GM12878 (cell line): ENCODE measurements at regions not wholly inside any gene's neighbourhood (a gene's known extent, or its start where the extent isn't known, plus 50 kb on each side); places are given as distances from the start of the nearest gene placed in this dataset.

ENCODE experiments used
- ATAC-seq: fragments of 200-7000 bp; cut with Tn5 transposase; 3 replicates; pipeline ENCODE4 v1.9.1; 2020; ENCODE audit warnings: mild to moderate bottlenecking, moderate library complexity
- BruUV-seq: library from RNA; stranded (reverse); fragments of 400-500 nt; replicated peaks from 2 replicates; lab custom pipeline; 2021; lab: Mats Ljungman, UMichigan
- CTCF ChIA-PET: fragments of 300-600 bp; sonication (Branson Sonifier 250); formaldehyde crosslinking; extraction: SDS; loops from one replicate; lab custom pipeline; 2021; ENCODE audit warnings: inconsistent platforms; lab: Yijun Ruan, JAX
- POLR2A ChIA-PET: fragments of 350-600 bp; formaldehyde crosslinking; extraction: SDS; loops from one replicate; lab custom pipeline; 2021; ENCODE audit warnings: inconsistent platforms; lab: Charles Lee
- RAD21 ChIA-PET: fragments of 300-600 bp; sonication (Branson Sonifier 250); formaldehyde crosslinking; loops from one replicate; lab custom pipeline; 2023; ENCODE audit warnings: antibody characterized with exemption; ENCODE audit not compliant: unreplicated experiment; lab: Charles Lee
- SMC1A ChIA-PET: fragments of 300-600 bp; sonication (Branson Sonifier 250); formaldehyde crosslinking; loops from one replicate; lab custom pipeline; 2023; ENCODE audit not compliant: unreplicated experiment, uncharacterized antibody; lab: Charles Lee
- DNase-seq: peaks from one replicate; pipeline ENCODE4 v3.0.0-alpha.2; 2011; ENCODE audit warnings: low read depth, low spot score
- FAIRE-seq: peaks from 3 replicates; lab custom pipeline; 2011; peaks lifted over from hg19 to GRCh38; lab: Jason Lieb, UNC
- H2AFZ ChIP-seq: 2 replicates; pipeline ENCODE4 v1.6.0; 2011; ENCODE audit warnings: low read depth, low read length, control low read depth; ENCODE audit not compliant: control insufficient read depth
- H3K27ac ChIP-seq: 2 replicates; pipeline ENCODE4 v1.5.1; 2011; ENCODE audit warnings: control low read depth; ENCODE audit not compliant: control insufficient read depth, insufficient read depth
- H3K27me3 ChIP-seq, 2 experiments: replicated peaks in 1 of 2; 2 replicates each; pipeline versions ENCODE4 v1.6.0 to v1.6.1; 2011; ENCODE audit warnings: low read length in 1 of 2; ENCODE audit not compliant: control insufficient read depth in 2 of 2, insufficient read depth in 2 of 2
- H3K36me3 ChIP-seq, 2 experiments: 2 replicates each; pipeline ENCODE4 v1.5.1; 2011; ENCODE audit warnings: low read length in 1 of 2; ENCODE audit not compliant: control insufficient read depth in 2 of 2, insufficient read depth in 2 of 2
- H3K4me1 ChIP-seq: 2 replicates; pipeline ENCODE4 v1.6.1; 2011; ENCODE audit warnings: mild to moderate bottlenecking, low read length, moderate library complexity, mixed read lengths; ENCODE audit not compliant: control insufficient read depth, insufficient read depth
- H3K4me2 ChIP-seq: 2 replicates; pipeline ENCODE4 v1.6.0; 2011; ENCODE audit warnings: control low read depth; ENCODE audit not compliant: control insufficient read depth, insufficient read depth
- H3K4me3 ChIP-seq: fragments of 200-600 bp; sonication (generic); 2 replicates; pipeline ENCODE4 v1.5.1; 2016
- H3K79me2 ChIP-seq: 2 replicates; pipeline ENCODE4 v1.6.0; 2011; ENCODE audit warnings: low read length; ENCODE audit not compliant: control insufficient read depth, insufficient read depth
- H3K9ac ChIP-seq: 2 replicates; pipeline ENCODE4 v1.8.0; 2011; ENCODE audit warnings: low read length, control low read depth, mixed read lengths; ENCODE audit not compliant: control insufficient read depth, insufficient read depth
- H3K9me3 ChIP-seq: replicated peaks from 3 replicates; pipeline ENCODE4 v1.5.1; 2011; ENCODE audit warnings: mild to moderate bottlenecking, low read length; ENCODE audit not compliant: control insufficient read depth, insufficient read depth
- H4K20me1 ChIP-seq: 2 replicates; pipeline ENCODE4 v1.6.0; 2011; ENCODE audit not compliant: control insufficient read depth, insufficient read depth
- CREB1 ChIP-seq: IDR thresholded peaks from 2 replicates; pipeline ENCODE4 v1.6.1; 2012; ENCODE audit warnings: low read depth, mild to moderate bottlenecking, inconsistent platforms
- CREM ChIP-seq: IDR thresholded peaks from 2 replicates; pipeline ENCODE4 v1.6.1; 2014; ENCODE audit warnings: antibody characterized with exemption, low read depth
- MTA3 ChIP-seq: IDR thresholded peaks from 2 replicates; pipeline ENCODE4 v1.6.1; 2012; ENCODE audit warnings: low read length, inconsistent platforms, borderline replicate concordance
- NR2C2 ChIP-seq: IDR thresholded peaks from 2 replicates; pipeline ENCODE4 v1.6.1; 2011; ENCODE audit warnings: borderline replicate concordance, low read depth; ENCODE audit not compliant: control insufficient read depth, insufficient read length
- POLR2AphosphoS5 ChIP-seq: IDR thresholded peaks from 2 replicates; pipeline ENCODE4 v1.6.1; 2011; ENCODE audit warnings: mild to moderate bottlenecking, low read length, inconsistent platforms
- TBL1XR1 ChIP-seq: IDR thresholded peaks from 2 replicates; pipeline ENCODE4 v1.6.1; 2012; ENCODE audit warnings: low read depth, low read length, improper control_type of control experiment
- YY1 ChIP-seq: IDR thresholded peaks from 2 replicates; pipeline ENCODE4 v1.6.1; 2011; ENCODE audit warnings: low read depth, mild to moderate bottlenecking, low read length
- ZNF24 ChIP-seq: fragments of 450-650 bp; IDR thresholded peaks from 2 replicates; pipeline ENCODE4 v1.6.1; 2017; ENCODE audit warnings: antibody characterized with exemption, mild to moderate bottlenecking
- ZNF622 ChIP-seq: fragments of 450-650 bp; IDR thresholded peaks from 2 replicates; pipeline ENCODE4 v1.6.1; 2017; ENCODE audit warnings: mild to moderate bottlenecking, inconsistent platforms
- WGBS: methylation state at CpG from one replicate; pipeline ENCODE4 v1.1.6; 2016; ENCODE audit warnings: low lambda C conversion rate; ENCODE audit not compliant: insufficient replicate concordance, insufficient coverage; ENCODE audit errors: missing lambda C conversion rate; 5-methylcytosine and 5-hydroxymethylcytosine counted together
- in situ Hi-C: fragments of 300-500 bp; cut with MboI; formaldehyde crosslinking; loops from 9 replicates; pipeline ENCODE4 v1.14.3; 2018; ENCODE audit warnings: mixed read lengths
- intact Hi-C: fragments of 100-400 bp; cut with micrococcal nuclease; formaldehyde crosslinking; loops from one replicate; pipeline ENCODE4 v1.14.2; 2022; ENCODE audit not compliant: unreplicated experiment
- TF ChIP-seq, protein P1 (sequence below), 3 experiments: IDR thresholded peaks in 2 of 3; conservative IDR thresholded peaks in 1 of 3; 2 replicates each; pipeline ENCODE4 v1.5.1; 2011; ENCODE audit warnings: low read depth in 3 of 3, low read length in 3 of 3, mild to moderate bottlenecking in 3 of 3, control low read depth in 2 of 3, moderate library complexity in 2 of 3, inconsistent platforms in 1 of 3, mixed read lengths in 1 of 3; ENCODE audit not compliant: control insufficient read depth in 2 of 3, insufficient read depth in 1 of 3; ENCODE audit errors: extremely low read depth in 1 of 3
- TF ChIP-seq, protein P2 (sequence below): fragments of 450-650 bp; IDR thresholded peaks from 2 replicates; pipeline ENCODE4 v1.6.1; 2017; ENCODE audit warnings: mild to moderate bottlenecking, low read depth, inconsistent platforms; ENCODE audit not compliant: poor library complexity, severe bottlenecking
- TF ChIP-seq, protein P3 (sequence below): fragments of 450-650 bp; conservative IDR thresholded peaks from 2 replicates; pipeline ENCODE4 v1.6.1; 2017; ENCODE audit warnings: mild to moderate bottlenecking, moderate library complexity

DNA sequence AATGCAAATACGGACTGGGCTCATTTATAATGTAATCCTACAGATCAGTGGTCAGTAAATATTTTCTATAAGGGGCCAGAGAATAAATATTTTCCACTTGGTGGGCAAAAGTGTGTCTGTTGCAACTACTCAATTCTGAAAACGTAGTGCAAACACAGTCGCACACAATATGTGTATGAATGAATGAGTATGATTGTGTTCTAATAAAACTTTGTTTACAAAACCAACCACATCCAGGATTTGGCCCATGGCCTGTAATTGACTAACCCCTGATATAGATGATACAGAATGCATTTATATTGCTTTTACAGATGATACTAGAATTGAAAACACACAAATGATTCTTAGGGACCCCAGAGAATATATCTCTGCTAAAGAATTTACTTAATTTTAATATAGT lies 197.6 kb downstream of the ASB9 start:
- Histone ChIP-seq H3K36me3 (no peaks in the 10 kb centered on the region), H3K4me2 (no peak overlapping the region), H3K4me3 (no peak overlapping the region), H3K9me3 (no peaks in the 10 kb centered on the region), H3K4me1 (no peaks in the 10 kb centered on the region), H2AFZ (no peak overlapping the region), H3K9ac (no peak overlapping the region), H3K79me2 (no peaks in the 10 kb centered on the region), H4K20me1 (no peaks in the 10 kb centered on the region), H3K27ac (no peak overlapping the region), H3K27me3 (no peaks in the 10 kb centered on the region)
- intact Hi-C loops (no loop called here), in situ Hi-C loops (no loop called here)
- CTCF ChIA-PET = no interaction called here
- POLR2A ChIA-PET = no interaction called here
- TF ChIP-seq POLR2AphosphoS5 = no peak
- TF ChIP-seq, protein P1, sequence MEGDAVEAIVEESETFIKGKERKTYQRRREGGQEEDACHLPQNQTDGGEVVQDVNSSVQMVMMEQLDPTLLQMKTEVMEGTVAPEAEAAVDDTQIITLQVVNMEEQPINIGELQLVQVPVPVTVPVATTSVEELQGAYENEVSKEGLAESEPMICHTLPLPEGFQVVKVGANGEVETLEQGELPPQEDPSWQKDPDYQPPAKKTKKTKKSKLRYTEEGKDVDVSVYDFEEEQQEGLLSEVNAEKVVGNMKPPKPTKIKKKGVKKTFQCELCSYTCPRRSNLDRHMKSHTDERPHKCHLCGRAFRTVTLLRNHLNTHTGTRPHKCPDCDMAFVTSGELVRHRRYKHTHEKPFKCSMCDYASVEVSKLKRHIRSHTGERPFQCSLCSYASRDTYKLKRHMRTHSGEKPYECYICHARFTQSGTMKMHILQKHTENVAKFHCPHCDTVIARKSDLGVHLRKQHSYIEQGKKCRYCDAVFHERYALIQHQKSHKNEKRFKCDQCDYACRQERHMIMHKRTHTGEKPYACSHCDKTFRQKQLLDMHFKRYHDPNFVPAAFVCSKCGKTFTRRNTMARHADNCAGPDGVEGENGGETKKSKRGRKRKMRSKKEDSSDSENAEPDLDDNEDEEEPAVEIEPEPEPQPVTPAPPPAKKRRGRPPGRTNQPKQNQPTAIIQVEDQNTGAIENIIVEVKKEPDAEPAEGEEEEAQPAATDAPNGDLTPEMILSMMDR (IDR thresholded peaks at IDR 0.05 in 2 of 3, conservative IDR thresholded peaks at IDR 0.05 in 1 of 3; ENCODE audit: control insufficient read depth in 2 of 3, extremely low read depth in 1 of 3, insufficient read depth in 1 of 3, low read depth in 3 of 3, low read length in 3 of 3) = no peak
- TF ChIP-seq MTA3 = no peak
- no peak for TF ChIP-seq YY1
- TF ChIP-seq NR2C2 = no peak
- TF ChIP-seq, protein P2, sequence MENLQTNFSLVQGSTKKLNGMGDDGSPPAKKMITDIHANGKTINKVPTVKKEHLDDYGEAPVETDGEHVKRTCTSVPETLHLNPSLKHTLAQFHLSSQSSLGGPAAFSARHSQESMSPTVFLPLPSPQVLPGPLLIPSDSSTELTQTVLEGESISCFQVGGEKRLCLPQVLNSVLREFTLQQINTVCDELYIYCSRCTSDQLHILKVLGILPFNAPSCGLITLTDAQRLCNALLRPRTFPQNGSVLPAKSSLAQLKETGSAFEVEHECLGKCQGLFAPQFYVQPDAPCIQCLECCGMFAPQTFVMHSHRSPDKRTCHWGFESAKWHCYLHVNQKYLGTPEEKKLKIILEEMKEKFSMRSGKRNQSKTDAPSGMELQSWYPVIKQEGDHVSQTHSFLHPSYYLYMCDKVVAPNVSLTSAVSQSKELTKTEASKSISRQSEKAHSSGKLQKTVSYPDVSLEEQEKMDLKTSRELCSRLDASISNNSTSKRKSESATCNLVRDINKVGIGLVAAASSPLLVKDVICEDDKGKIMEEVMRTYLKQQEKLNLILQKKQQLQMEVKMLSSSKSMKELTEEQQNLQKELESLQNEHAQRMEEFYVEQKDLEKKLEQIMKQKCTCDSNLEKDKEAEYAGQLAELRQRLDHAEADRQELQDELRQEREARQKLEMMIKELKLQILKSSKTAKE = no peak
- no peak for TF ChIP-seq ZNF24
- TF ChIP-seq, protein P3, sequence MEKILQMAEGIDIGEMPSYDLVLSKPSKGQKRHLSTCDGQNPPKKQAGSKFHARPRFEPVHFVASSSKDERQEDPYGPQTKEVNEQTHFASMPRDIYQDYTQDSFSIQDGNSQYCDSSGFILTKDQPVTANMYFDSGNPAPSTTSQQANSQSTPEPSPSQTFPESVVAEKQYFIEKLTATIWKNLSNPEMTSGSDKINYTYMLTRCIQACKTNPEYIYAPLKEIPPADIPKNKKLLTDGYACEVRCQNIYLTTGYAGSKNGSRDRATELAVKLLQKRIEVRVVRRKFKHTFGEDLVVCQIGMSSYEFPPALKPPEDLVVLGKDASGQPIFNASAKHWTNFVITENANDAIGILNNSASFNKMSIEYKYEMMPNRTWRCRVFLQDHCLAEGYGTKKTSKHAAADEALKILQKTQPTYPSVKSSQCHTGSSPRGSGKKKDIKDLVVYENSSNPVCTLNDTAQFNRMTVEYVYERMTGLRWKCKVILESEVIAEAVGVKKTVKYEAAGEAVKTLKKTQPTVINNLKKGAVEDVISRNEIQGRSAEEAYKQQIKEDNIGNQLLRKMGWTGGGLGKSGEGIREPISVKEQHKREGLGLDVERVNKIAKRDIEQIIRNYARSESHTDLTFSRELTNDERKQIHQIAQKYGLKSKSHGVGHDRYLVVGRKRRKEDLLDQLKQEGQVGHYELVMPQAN = no peak
- TF ChIP-seq CREB1 = no peak
- TF ChIP-seq TBL1XR1 = no peak
- no peak for TF ChIP-seq ZNF622
- no peak for TF ChIP-seq CREM
- WGBS = 22% methylated on average over 3 of the region's 3 CpGs
- no peak for DNase-seq
- no peak for FAIRE-seq
- no peak for ATAC-seq
- BruUV-seq = no TSS peak
- SMC1A ChIA-PET = no interaction called here
- RAD21 ChIA-PET = no interaction called here
